GM13976 (cell line): ENCODE measurements at regions not wholly inside any gene's neighbourhood (a gene's known extent, or its start where the extent isn't known, plus 50 kb on each side); places are given as distances from the start of the nearest gene placed in this dataset.

Experiments
- DNase-seq: peaks from one replicate; pipeline ENCODE4 v3.0.0; 2012; ENCODE audit warnings: low spot score
- CTCF ChIP-seq: IDR thresholded peaks from 2 replicates; pipeline ENCODE4 v1.5.1; 2012; ENCODE audit warnings: borderline replicate concordance, mild to moderate bottlenecking; ENCODE audit not compliant: insufficient read depth; ENCODE audit errors: extremely low read depth, missing control alignments, control extremely low read depth
- in situ Hi-C: fragments of 300-500 bp; cut with MboI; formaldehyde crosslinking; loops from one replicate; pipeline ENCODE4 v1.12.0; 2022; ENCODE audit warnings: low sequenced_read_pairs, mixed read lengths, inconsistent platforms; ENCODE audit not compliant: unreplicated experiment

GRCh38 chr22:49411236-49411635, 416.4 kb downstream of the BRD1 start:
- no peak for DNase-seq
- no peak for TF ChIP-seq CTCF
- in situ Hi-C loops, result no loop called here

- DNase-seq, result no peak
- in situ Hi-C loops, result no loop called here
- TF ChIP-seq CTCF, result no peak
Measured at GRCh38 chr22:49408102-49408836, 419.4 kb downstream of the BRD1 start.

GRCh38 chr22:49406879-49407587, 420.6 kb downstream of the BRD1 start:
- TF ChIP-seq CTCF, result no peak
- in situ Hi-C loops, result no loop called here
- no peak for DNase-seq

GRCh38 chr22:49406047-49406650, 421.5 kb downstream of the BRD1 start:
- in situ Hi-C loops, result no loop called here
- no peak for DNase-seq
- no peak for TF ChIP-seq CTCF

- DNase-seq, result no peak
- in situ Hi-C loops, result no loop called here
- no peak for TF ChIP-seq CTCF
Measured at GRCh38 chr22:49405590-49405989, 422.1 kb downstream of the BRD1 start.

- no peak for TF ChIP-seq CTCF
- DNase-seq, result no peak
- in situ Hi-C loops, result no loop called here
Measured at GRCh38 chr22:49404576-49405241, 423.0 kb downstream of the BRD1 start.
